GM12892 (cell line): ENCODE measurements at regions not wholly inside any gene's neighbourhood (a gene's known extent, or its start where the extent isn't known, plus 50 kb on each side); places are given as distances from the start of the nearest gene placed in this dataset.

Source experiments
- POLR2A ChIP-seq: IDR thresholded peaks from 2 replicates; pipeline ENCODE4 v1.6.1; 2011; ENCODE audit warnings: low read depth, low read length, control low read depth
- POLR2AphosphoS5 ChIP-seq: IDR thresholded peaks from 2 replicates; pipeline ENCODE4 v1.6.1; 2011; ENCODE audit warnings: low read depth, low read length, control low read depth
- TAF1 ChIP-seq: IDR thresholded peaks from 2 replicates; pipeline ENCODE4 v1.6.1; 2011; ENCODE audit warnings: low read depth, mild to moderate bottlenecking, control low read depth, low read length, borderline replicate concordance

DNA sequence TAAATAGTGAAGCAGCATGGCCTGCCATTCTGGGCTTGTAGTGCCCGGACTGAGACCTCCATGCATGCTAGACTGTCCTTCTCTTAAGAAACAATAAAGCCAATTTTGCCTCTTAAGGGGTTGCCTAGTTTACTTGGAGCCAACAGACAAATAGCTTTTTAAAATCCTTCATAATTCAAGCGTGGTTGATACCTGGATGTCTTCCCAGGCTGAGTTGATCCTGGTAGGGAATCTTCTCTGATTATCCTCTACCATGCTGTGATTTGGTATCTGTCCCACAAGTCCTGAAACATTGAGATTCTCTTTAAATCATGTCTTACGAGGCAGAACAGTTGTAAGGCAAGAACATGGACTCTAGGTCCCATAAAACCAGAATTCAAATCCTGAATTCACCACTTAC, 359.6 kb upstream of the CCL2 start:
- no peak for TF ChIP-seq POLR2A
- TF ChIP-seq POLR2AphosphoS5, result no peak
- TF ChIP-seq TAF1, result no peak
